ENCODE measurements at regions not wholly inside any gene's neighbourhood (a gene's known extent, or its start where the extent isn't known, plus 50 kb on each side); places are given as distances from the start of the nearest gene placed in this dataset.

DNA sequence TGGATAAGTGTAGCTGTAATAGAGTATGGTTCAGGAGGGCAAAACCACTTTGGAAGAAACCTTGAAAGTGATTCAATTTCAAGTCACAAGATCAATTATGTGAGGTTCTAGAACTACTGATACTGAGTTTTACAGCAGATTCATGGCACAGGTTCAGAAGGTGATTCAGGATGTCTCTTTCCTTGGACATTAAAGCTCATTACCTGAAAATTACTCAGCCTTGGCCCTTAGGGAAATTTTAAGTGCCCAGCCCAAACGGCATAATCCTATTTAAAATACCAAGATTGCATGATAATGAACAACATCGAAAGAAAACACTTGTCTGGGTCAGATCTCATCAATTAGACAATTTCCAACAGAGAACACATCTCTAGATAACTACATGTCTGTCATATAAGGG, 70.2 kb upstream of the SLC38A2 start:
- no peaks in the 10 kb centered on the region for H4K20me1 ChIP-seq (ENCODE audit: insufficient read depth)
- 0 out of 2 replicates have a peak overlapping the region, but pooled peaks have one; percentile 9 for H3K4me2 ChIP-seq
- no peaks in the 10 kb centered on the region for H3K79me2 ChIP-seq (ENCODE audit: insufficient read depth)
- peak overlapping the region; percentile 5; the same call in 1 of the 2 replicates for H3K9ac ChIP-seq
- POLR2A ChIA-PET = no interaction called here
- no peaks in the 10 kb centered on the region for H3F3A ChIP-seq (replicated peaks; ENCODE audit: insufficient read depth)
- peak overlapping the region in 1 of 2 experiments; percentile 62; a peak in 2 of 4 replicates for H3K27ac ChIP-seq (ENCODE audit: low read depth in 2 of 2, low read length in 1 of 2)
- CTCF ChIA-PET = no interaction called here
- no peak overlapping the region for H3K4me3 ChIP-seq (ENCODE audit: low read depth in 2 of 2, low read length in 1 of 2)
- H3K9me2 ChIP-seq = no peaks in the 10 kb centered on the region
- peaks cover 0 to 5% of the 10 kb centered on the region in 2 experiments for H3K36me3 ChIP-seq (replicated peaks in 1 of 2; ENCODE audit: control insufficient read depth in 1 of 2, insufficient read depth in 2 of 2, low read length in 1 of 2)
- H3K27me3 ChIP-seq (ENCODE audit: insufficient read depth) = no peaks in the 10 kb centered on the region
- 22% methylated on average over 2 of the region's 2 CpGs for WGBS (ENCODE audit: low lambda C conversion rate)
- no peak for DNase-seq
- H2AFZ ChIP-seq (ENCODE audit: low read depth) = peak overlapping the region; percentile 69; the same call in 1 of the 2 replicates
- TF ChIP-seq ZBTB33 (IDR thresholded peaks at IDR 0.05; ENCODE audit: borderline replicate concordance, low read depth) (no peak), TCF12 (IDR thresholded peaks at IDR 0.05) (no peak), CTCF (IDR thresholded peaks at IDR 0.05) (no peak), CHD2 (IDR thresholded peaks at IDR 0.05; ENCODE audit: low read length, partially characterized antibody) (no peak), GABPA (IDR thresholded peaks at IDR 0.05; ENCODE audit: low read depth) (no peak), RXRA (IDR thresholded peaks at IDR 0.05; ENCODE audit: borderline replicate concordance, low read depth) (no peak), MEF2A (IDR thresholded peaks at IDR 0.05; ENCODE audit: borderline replicate concordance, low read depth) (no peak), PBX3 (IDR thresholded peaks at IDR 0.05) (no peak), NRF1 (IDR thresholded peaks at IDR 0.05; ENCODE audit: low read depth, low read length) (no peak), POLR2AphosphoS5 (IDR thresholded peaks at IDR 0.05; ENCODE audit: low read depth, low read length) (no peak), ELF1 (IDR thresholded peaks at IDR 0.05) (no peak), FOXM1 (IDR thresholded peaks at IDR 0.05; ENCODE audit: low read depth) (no peak), RAD21 (IDR thresholded peaks at IDR 0.05; ENCODE audit: low read length) (no peak), MAX (IDR thresholded peaks at IDR 0.05; ENCODE audit: low read depth) (no peak), RCOR1 (IDR thresholded peaks at IDR 0.05; ENCODE audit: low read length) (no peak), USF1 (IDR thresholded peaks at IDR 0.05; ENCODE audit: borderline replicate concordance, low read depth) (no peak), IRF3 (IDR thresholded peaks at IDR 0.05; ENCODE audit: low read depth, low read length) (no peak), EZH2phosphoT487 (IDR thresholded peaks at IDR 0.05; ENCODE audit: borderline replicate concordance, low read depth) (no peak)
- TF ChIP-seq, protein P1, sequence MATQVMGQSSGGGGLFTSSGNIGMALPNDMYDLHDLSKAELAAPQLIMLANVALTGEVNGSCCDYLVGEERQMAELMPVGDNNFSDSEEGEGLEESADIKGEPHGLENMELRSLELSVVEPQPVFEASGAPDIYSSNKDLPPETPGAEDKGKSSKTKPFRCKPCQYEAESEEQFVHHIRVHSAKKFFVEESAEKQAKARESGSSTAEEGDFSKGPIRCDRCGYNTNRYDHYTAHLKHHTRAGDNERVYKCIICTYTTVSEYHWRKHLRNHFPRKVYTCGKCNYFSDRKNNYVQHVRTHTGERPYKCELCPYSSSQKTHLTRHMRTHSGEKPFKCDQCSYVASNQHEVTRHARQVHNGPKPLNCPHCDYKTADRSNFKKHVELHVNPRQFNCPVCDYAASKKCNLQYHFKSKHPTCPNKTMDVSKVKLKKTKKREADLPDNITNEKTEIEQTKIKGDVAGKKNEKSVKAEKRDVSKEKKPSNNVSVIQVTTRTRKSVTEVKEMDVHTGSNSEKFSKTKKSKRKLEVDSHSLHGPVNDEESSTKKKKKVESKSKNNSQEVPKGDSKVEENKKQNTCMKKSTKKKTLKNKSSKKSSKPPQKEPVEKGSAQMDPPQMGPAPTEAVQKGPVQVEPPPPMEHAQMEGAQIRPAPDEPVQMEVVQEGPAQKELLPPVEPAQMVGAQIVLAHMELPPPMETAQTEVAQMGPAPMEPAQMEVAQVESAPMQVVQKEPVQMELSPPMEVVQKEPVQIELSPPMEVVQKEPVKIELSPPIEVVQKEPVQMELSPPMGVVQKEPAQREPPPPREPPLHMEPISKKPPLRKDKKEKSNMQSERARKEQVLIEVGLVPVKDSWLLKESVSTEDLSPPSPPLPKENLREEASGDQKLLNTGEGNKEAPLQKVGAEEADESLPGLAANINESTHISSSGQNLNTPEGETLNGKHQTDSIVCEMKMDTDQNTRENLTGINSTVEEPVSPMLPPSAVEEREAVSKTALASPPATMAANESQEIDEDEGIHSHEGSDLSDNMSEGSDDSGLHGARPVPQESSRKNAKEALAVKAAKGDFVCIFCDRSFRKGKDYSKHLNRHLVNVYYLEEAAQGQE (IDR thresholded peaks at IDR 0.05; ENCODE audit: low read depth, low read length) = no peak
- peaks cover 0 to 39% of the 10 kb centered on the region in 2 experiments; a peak in 3 of 4 replicates for H3K4me1 ChIP-seq (ENCODE audit: control insufficient read depth in 1 of 2, insufficient read depth in 2 of 2, low read depth in 1 of 2, low read length in 1 of 2)
- no peaks in the 10 kb centered on the region for H3K9me3 ChIP-seq
